ENCODE measurements at regions not wholly inside any gene's neighbourhood (a gene's known extent, or its start where the extent isn't known, plus 50 kb on each side); places are given as distances from the start of the nearest gene placed in this dataset.

GRCh38 chr2:126449677-126450076 lies 206.3 kb upstream of the GYPC start:
- no peak for DNase-seq
- no peak for ATAC-seq
- Histone ChIP-seq H3K27ac (no peak overlapping the region), H3K9me3 (no peaks in the 10 kb centered on the region), H3K36me3 (no peaks in the 10 kb centered on the region), H3K27me3 (no peaks in the 10 kb centered on the region), H3K4me1 (no peaks in the 10 kb centered on the region), H3K4me3 (no peak overlapping the region)
- intact Hi-C loops (cut with DNase I): no loop called here
- TF ChIP-seq CTCF (IDR thresholded peaks at IDR 0.05): no peak

- no peak for TF ChIP-seq CTCF (IDR thresholded peaks at IDR 0.05)
- Histone ChIP-seq H3K4me1 (no peaks in the 10 kb centered on the region), H3K27ac (no peak overlapping the region), H3K4me3 (no peak overlapping the region), H3K27me3 (no peaks in the 10 kb centered on the region), H3K36me3 (no peaks in the 10 kb centered on the region), H3K9me3 (no peaks in the 10 kb centered on the region)
- intact Hi-C loops (cut with DNase I): no loop called here
- no peak for DNase-seq
- ATAC-seq: no peak
Observed at GRCh38 chr2:126463892-126464674, 191.9 kb upstream of the GYPC start.

GRCh38 chr2:126467367-126468054 lies 188.4 kb upstream of the GYPC start:
- no peak for ATAC-seq
- no peak for DNase-seq
- Histone ChIP-seq H3K4me1 (no peaks in the 10 kb centered on the region), H3K9me3 (no peaks in the 10 kb centered on the region), H3K4me3 (no peak overlapping the region), H3K27me3 (no peaks in the 10 kb centered on the region), H3K27ac (no peak overlapping the region), H3K36me3 (no peaks in the 10 kb centered on the region)
- intact Hi-C loops (cut with DNase I): no loop called here
- no peak for TF ChIP-seq CTCF (IDR thresholded peaks at IDR 0.05)

GRCh38 chr2:126475031-126475430 lies 180.9 kb upstream of the GYPC start:
- Histone ChIP-seq H3K4me1 (no peaks in the 10 kb centered on the region), H3K36me3 (no peaks in the 10 kb centered on the region), H3K27ac (no peak overlapping the region), H3K9me3 (no peaks in the 10 kb centered on the region), H3K27me3 (no peaks in the 10 kb centered on the region), H3K4me3 (no peak overlapping the region)
- DNase-seq (no peak), ATAC-seq (no peak)
- TF ChIP-seq CTCF (IDR thresholded peaks at IDR 0.05): no peak
- intact Hi-C loops (cut with DNase I): no loop called here

GRCh38 chr2:126476691-126477090 lies 179.3 kb upstream of the GYPC start:
- H3K27me3 ChIP-seq: no peaks in the 10 kb centered on the region
- DNase-seq (no peak), ATAC-seq (no peak)
- H3K9me3 ChIP-seq: no peaks in the 10 kb centered on the region
- H3K4me1 ChIP-seq: no peaks in the 10 kb centered on the region
- TF ChIP-seq CTCF (IDR thresholded peaks at IDR 0.05): no peak
- no peak overlapping the region for H3K27ac ChIP-seq
- H3K36me3 ChIP-seq: no peaks in the 10 kb centered on the region
- intact Hi-C loops (cut with DNase I): no loop called here
- no peak overlapping the region for H3K4me3 ChIP-seq

Measured in upper lobe of right lung (tissue), 1 donor.